M059J (cell line): ENCODE measurements at regions not wholly inside any gene's neighbourhood (a gene's known extent, or its start where the extent isn't known, plus 50 kb on each side); places are given as distances from the start of the nearest gene placed in this dataset.

Experiments used
- DNase-seq: peaks from one replicate; pipeline ENCODE4 v3.0.0-alpha.2; 2012; ENCODE audit warnings: low read depth

DNA sequence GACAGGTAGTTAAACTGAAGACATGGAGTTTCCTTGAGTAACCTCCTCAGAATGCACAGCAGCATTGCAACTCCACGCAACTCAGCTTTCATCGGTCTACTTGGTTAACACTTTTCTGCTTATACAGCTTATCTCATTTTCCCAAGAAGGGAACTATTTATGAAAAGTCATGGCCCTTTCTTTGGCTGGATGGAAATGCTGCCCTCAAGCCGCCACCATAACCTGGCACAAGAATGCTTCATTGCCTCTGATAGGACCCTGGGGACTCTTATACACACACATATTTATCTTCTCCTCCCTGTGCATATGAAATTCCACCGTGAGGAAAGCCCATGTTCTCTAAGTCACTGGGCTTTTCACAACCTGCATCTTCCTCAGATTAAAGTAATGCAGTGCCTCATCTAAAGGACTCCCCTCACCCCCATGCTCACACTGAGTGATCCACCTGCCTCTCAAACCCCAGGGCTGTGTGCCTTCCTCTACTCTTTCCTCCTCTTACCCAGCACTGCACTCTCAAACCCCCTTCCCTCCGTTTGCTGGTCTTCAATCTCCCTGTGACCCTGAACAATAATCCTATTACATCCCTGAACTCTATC is 192.0 kb upstream of the HNRNPA3 start:
- DNase-seq = no peak

DNA sequence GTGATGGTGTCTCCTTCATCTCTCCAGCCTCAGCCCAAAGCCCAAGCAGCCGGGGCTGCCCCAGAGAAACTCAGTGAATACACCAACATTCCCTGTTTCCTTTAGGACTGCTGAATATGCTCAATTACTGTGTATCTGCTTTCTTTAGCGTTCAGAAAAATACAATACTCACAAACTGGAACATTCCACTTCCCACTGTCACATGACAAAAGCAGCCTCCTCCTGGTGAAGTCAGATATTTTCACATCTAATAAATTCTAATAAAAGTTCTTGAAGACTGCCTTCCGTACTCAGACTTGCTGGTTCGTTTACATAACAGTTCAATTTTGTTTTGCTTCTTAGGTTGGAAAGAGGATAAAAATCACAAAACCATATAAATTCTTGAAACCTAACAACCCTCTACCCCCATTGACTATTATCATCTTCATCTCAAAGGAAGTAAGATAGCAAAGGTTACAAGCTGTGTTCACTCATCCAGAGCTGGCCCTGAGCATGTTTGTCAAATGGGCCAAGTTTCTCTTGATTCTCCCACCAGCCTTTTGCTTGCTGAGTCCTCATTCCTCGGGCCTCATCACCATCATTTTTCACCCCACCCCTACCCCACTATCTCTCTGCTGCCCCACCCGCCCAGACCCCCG is 190.8 kb upstream of the HNRNPA3 start:
- DNase-seq = no peak

- DNase-seq = no peak
Measured at GRCh38 chr2:177024765-177025164, 187.8 kb upstream of the HNRNPA3 start.

GRCh38 chr2:177026253-177026652 is 186.3 kb upstream of the HNRNPA3 start:
- DNase-seq = no peak

DNA sequence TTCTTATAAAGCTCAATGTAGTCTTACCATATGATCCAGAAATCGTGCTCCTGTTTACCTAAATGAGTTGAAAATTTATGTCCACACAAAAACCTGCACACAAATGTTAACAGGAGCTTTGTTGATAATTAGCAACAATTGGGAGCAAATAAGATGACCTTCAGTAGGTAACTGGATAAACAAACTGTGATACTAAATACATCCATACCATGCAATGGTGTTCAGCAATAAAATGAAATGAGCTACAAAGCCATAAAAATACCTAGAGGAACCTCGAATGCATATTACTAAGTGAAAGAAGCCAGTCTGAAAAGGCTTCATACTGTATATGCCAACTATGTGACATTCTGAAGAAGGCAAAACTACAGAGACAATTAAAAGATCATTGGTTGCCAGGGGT is 185.6 kb upstream of the HNRNPA3 start:
- DNase-seq = no peak

GRCh38 chr2:177028296-177028695 is 184.3 kb upstream of the HNRNPA3 start:
- DNase-seq = no peak

DNA sequence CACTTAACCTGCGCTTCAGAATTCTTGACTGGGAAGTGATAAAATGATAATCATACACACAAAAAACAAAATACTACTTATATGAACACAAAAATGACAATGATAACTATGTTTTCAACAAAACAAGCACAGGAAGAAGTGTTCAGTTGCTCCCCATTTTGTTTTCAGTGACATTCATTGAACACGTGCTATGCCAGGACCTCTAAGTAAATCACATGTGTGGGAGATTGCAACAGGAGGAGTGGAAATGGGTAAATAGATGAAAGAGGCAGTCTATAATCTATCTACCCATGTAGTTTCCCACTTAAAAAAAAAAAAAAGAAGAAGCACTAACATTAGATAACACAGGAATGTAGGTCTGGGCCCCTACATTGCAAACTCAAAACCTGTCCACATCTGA is 183.5 kb upstream of the HNRNPA3 start:
- no peak for DNase-seq

- no peak for DNase-seq
Measured at GRCh38 chr2:177029501-177029900, 183.1 kb upstream of the HNRNPA3 start.

- DNase-seq = no peak
Measured at GRCh38 chr2:177029901-177030300, 182.7 kb upstream of the HNRNPA3 start.

DNA sequence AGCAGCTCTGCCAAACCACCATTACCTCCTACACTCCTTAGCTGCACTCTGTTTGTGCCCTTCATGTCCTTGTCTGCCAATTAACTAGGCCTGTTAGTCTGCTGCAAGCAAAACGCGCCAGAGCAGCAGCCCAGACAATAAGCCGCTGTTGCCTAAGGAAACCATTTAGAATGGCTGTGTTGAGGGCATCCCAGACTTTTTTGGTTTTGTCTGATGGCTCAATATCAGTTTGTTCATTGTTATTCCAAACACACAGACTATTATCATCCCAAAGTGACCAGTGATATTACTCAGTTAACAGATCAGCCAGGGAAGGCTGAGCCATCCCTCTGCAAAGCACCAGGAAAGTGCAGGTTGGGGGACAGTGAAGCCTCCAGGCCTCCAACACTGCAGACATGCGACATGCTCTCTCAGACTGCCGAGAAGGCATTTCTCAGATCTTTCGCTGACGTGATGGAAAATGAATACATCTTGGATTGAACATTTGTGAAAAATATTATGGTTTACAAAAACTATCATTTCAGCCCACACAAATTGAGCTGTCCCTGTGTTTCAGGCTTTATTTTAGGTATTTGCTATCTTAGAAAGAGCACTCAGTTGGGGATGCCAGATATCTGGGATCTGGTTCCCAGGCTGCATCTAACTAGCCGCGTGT is 182.0 kb upstream of the HNRNPA3 start:
- no peak for DNase-seq

- DNase-seq = no peak
Measured at GRCh38 chr2:177031438-177032180, 181.0 kb upstream of the HNRNPA3 start.

- no peak for DNase-seq
Measured at GRCh38 chr2:177036747-177037146, 175.8 kb upstream of the HNRNPA3 start.

- DNase-seq = no peak
Measured at GRCh38 chr2:177037569-177037968, 175.0 kb upstream of the HNRNPA3 start.

GRCh38 chr2:177038787-177039484 is 173.7 kb upstream of the HNRNPA3 start:
- DNase-seq = no peak

- no peak for DNase-seq
Measured at GRCh38 chr2:177042311-177042710, 170.3 kb upstream of the HNRNPA3 start.

DNA sequence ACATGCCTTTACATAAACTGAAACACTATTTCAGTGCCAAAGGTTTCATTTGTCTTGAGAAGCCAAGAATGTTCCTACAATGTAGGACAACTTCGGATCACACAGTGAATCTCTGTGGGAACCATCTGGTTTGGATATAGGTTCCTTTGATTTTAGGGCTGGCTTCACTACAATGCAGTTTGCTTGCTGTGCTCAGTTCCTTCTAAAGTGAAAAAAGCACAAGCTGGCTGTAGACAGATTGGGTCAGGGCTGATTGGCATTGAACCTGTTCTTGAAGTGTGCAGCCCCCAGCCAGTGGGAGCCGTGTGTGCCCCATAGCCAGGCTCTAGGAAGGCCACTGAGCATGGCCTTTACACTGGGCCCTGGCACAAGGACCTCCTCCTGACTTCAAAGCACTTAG is 167.9 kb upstream of the HNRNPA3 start:
- no peak for DNase-seq

GRCh38 chr2:177048981-177049380 is 163.6 kb upstream of the HNRNPA3 start:
- no peak for DNase-seq

DNA sequence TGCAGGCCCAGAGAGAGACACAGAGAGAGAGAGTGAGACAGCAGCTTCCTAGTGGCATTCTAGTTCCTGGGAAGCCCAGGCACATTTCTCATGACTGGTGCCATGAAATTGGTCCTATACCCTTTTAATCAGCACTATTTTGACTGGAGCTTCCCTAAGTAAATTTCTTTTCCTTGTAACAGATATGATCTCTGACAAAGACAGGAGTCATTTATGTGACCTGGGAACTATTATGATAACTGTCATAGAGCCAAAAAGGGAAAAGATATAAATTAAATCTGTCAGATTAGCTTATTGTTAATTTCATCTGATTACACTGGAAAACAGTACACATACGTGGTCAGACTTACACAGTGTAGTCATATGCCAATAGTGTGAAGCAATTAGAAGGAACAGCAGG is 161.3 kb upstream of the HNRNPA3 start:
- no peak for DNase-seq

DNA sequence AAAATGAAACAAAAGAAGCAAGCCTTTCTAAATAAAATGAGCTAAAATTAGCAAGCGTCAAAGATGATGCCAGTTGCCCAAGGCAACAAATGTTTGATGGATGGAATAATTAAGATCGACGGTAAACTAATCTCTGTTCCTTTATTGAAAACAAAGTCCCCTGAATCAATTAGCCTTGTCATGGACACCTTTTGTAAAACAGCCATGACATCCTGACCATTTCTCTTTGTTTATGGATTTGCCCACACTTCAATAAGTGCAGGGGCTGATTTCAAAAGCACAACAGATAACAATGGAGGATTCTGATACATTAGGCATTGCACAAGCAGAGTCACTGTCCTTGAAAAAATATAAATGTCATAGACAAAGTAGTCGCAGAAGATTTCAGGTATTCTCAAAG is 160.1 kb upstream of the HNRNPA3 start:
- no peak for DNase-seq

GRCh38 chr2:177053038-177053437 is 159.6 kb upstream of the HNRNPA3 start:
- DNase-seq = no peak

GRCh38 chr2:177053716-177054115 is 158.9 kb upstream of the HNRNPA3 start:
- DNase-seq = no peak

GRCh38 chr2:177056481-177056929 is 156.1 kb upstream of the HNRNPA3 start:
- peak; percentile 7 for DNase-seq
